HUDEP-2 (cell line): ENCODE measurements at regions not wholly inside any gene's neighbourhood (a gene's known extent, or its start where the extent isn't known, plus 50 kb on each side); places are given as distances from the start of the nearest gene placed in this dataset.
"Not testable (repeated sequence)": the region's sequence is repeated elsewhere in the genome, so short reads cannot be mapped to it uniquely, and the experiment has no call there.

Experiments used
- DNase-seq, 76 experiments: peaks; one replicate each; lab custom pipeline; 2025; ENCODE audit not compliant: unreplicated experiment in 76 of 76; lab: John Stamatoyannopoulos, UW

DNA sequence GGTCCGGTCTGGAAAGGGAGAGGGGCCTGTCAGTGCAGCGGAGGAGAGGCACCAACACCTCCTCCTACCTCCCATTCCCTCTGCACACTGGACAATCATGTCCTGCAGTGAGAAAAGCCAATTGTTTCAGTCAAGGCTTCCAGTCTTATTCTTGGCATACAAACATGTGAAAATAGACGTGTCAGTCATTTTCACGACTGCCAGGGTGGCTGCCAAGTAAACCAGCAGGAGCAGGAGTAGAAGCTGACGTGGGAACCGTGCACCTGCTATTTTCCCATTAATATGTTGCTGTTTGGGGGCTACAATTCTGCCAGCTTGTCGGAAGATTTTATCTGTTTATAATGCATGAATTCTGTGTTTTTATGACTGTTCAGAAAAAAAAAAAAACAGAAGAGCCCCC is 202.3 kb downstream of the SPP2 start:
- no peak for DNase-seq

DNA sequence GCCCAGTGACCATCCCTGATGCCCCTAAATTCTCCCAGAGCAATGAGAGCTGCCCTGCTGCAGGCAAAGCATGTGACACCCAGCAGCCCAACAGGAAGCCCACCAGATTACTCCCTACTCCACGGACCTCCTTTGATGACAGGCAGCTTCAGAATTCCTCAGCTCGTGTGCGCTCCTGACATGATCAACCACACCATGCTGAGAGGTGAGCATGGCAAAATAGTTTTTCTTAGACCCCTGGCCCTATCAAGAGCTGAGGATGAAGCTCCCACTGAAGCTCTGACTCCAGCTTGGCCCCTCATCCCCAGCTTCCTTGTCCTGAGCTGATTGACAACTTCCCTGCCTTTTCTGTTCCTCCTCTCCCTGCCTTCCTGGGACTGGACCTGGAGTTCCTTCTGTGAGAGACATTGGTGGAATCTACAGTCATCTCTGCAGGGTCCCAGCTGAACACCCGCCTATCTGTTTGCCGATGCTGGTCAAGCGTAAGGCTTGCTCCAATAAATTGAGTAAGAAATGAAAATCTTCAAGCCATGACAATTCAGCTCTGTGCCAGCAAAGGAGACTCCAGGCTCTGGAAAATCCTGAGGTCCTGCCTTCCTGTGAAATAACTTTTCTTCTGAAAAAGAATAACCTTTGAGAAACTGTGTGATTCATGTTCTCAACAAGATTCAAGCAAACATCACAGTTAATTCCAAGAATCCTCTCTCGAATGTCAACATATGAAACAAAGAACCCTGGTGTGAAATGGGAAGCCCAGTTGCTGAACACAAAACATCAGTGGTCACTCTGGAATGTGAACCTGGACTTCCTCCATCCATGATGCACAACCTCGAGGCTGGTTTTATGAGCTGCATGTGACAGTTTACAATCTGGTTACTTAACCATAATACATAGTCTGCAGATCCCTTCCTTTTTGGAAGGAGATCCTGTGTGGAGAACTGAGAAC is 201.1 kb downstream of the SPP2 start:
- no peak for DNase-seq

DNA sequence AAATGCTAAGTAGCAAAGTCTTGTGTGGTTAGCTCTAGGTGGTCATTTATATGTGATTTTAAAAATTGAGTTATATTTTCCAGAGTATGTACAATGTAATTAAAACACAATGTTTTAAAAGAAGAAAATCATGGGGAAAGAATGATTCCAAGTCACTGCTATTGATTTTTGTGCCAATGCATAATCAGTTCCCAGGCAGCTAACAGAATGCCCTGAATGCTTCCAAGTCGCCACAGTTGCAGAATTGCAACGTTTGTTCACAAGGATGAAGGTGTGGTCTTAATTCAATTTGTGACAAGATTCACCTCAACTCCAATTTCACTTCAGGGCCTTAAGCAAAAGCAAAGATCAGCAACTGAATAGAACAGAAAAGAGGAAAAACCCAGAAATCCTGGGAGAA is 200.4 kb downstream of the SPP2 start:
- DNase-seq, result no peak

DNA sequence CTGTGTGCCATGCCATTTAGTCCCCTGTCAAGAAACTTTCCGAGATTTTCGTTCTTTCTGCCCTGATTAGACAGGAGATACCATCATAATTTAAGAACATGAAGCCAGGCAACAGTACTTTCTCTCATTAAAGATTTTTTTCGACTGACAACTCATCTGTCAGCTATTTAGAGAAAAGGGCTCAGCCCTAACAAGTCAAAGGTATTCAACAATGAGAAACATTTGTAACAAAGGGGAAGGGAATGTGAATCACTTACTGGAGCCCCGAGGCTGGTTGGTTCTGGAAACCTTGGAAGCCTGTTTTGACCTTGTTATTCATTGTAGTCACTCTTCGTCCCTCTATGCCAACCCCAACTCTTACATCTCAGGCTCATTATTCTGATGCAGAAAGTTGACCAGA is 199.4 kb downstream of the SPP2 start:
- no peak for DNase-seq

DNA sequence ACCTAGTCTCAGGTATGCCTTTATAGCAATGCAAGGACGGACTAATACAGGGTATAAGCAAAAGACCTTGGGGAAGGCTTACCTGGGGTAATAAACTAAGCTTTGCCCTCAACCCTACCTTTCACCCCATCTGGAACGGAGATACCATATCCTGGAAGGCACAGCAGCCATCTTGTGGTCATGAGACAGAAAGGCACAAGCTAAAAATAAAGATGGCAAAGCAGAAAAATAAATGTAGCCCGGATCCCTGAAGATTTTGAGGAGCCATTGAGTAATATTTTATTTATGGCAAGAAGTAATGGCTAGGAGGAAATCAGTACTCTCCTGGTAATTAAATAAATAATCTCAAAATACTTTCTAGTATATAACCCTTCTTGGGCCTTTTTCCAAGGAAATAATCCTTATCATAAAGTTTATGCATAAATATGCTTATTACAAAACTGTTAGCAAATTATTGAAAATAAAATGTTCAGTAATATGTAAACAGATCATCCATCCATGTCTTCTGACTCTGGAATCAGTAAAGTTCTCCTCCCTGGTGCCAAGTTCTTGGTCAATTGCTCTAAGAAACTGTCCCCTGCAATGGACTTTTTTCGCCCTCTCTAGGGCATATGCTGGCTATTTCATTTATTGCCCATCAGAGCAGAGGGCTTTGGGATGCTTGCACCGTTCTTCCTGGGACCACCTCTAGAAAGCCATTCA is 198.7 kb downstream of the SPP2 start:
- no peak for DNase-seq

DNA sequence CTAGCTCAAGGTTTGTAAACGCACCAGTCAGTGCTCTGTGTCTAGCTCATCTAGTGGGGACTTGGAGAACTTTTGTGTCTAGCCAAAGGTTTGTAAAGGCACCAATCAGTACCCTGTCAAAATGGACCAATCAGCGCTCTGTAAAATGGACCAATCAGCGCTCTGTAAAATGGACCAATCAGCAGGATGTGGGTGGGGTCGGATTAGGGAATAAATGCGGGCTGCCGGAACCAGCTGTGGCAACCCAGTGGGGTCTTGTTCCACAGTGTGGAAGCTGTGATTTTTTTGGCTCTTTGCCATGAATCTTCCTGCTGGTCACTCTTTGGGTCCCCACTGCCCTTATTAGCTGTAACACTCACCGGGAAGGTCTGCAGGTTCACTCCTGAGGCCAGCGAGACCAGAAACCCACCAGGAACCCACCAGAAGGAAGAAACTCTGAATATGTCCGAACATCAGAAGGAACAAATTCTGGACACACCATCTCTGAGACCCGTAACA is 197.8 kb downstream of the SPP2 start:
- DNase-seq, result not testable (repeated sequence)

DNA sequence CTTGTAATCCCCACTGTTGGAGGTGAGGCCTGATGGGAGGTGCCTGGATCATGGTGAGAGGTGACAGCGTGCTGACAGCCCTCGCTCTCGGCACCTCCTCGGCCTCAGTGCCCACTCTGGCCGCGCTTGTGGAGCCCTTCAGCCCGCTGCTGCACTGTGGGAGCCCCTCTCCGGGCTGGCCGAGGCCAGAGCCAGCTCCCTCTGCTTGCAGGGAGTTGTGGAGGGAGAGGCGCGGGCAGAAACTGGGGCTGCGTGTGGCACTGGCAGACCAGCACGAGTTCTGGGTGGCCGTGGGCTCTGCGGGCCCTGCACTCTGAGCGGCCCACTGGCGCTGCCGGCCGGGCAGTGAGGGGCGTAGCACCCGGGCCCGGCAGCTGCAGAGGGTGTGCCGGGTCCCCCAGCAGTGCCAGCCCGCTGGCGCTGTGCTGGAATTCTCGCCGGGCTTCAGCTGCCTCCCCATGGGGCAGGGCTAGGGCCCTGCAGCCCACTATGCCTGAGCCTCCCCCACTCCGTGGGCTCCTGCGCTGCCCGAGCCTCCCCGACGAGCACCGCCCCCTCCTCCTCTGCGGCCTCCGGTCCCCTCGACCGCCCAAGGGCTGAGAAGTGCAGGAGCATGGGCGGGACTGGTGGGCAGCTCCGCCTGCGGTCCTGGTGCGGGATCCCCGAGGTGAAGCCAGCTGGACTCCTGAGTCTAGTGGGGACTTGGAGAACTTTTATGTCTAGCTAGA is 197.1 kb downstream of the SPP2 start:
- DNase-seq, result no peak

DNA sequence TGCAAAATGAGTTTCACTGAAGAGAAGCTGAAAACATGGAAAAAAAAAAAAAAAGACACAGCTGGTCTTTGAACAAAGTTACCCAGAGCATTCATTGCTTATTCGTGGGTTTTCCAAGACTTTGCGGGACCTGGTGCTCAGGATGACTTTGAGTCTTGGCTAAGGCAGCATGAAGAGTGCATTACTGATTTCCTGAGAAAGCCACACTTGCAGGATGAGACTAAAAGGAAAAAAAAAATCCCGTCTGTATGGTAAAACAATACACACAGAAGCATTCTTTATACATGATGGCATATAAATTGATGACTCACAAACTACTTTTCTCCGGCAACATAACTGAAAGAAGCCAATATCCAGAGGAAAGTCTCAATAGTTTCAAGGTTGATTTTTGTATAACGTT is 195.4 kb downstream of the SPP2 start:
- no peak for DNase-seq

DNA sequence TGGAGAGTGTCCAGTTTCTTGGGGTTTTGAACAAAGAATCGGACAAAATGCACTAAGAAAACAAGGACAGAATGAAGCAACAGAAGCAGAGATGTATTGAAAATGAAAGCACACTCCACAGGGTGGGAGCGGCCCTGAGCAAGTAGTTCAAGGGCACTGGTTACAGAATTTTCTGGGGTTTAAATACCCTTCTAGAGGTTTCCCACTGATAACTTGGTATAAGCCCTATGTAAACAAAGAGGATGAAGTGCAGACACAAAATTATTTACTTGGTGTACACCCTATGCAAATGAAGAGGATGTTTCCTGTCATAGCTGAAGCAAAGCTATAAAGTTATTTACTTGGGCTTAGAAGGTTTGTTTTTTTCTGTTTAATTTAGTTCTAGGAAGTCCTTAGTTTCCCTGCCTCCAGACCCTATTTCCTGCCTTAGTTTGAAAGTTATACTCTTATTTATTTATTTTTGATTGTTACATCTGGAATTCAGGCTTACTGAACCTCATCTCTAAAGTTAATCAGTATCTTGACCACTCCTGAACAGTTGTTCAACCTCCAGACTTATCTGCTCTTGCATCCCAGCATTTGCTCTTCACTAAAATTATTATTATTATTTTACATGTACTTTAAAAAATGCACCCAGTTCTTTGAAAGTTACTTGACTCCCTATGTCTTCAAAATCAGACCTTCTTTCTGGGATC is 193.5 kb downstream of the SPP2 start:
- DNase-seq, result no peak

DNA sequence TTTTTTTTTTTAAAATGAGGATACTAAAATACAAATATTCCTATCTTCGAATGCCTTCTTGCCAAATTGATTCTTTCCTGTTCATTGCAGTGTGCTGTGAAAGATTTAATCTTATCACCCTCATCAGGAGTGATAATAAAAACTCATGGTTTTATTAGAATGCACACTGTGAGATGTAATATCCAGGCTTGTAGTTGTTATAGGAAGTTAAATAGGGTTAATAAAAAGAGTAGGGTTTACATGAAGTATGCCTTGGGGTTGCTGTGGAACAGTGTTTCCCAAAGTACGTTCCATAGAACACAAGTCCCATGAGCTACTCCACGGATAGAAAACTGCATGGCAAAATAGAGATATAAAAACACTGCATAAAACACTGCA is 191.9 kb downstream of the SPP2 start:
- DNase-seq, result no peak

DNA sequence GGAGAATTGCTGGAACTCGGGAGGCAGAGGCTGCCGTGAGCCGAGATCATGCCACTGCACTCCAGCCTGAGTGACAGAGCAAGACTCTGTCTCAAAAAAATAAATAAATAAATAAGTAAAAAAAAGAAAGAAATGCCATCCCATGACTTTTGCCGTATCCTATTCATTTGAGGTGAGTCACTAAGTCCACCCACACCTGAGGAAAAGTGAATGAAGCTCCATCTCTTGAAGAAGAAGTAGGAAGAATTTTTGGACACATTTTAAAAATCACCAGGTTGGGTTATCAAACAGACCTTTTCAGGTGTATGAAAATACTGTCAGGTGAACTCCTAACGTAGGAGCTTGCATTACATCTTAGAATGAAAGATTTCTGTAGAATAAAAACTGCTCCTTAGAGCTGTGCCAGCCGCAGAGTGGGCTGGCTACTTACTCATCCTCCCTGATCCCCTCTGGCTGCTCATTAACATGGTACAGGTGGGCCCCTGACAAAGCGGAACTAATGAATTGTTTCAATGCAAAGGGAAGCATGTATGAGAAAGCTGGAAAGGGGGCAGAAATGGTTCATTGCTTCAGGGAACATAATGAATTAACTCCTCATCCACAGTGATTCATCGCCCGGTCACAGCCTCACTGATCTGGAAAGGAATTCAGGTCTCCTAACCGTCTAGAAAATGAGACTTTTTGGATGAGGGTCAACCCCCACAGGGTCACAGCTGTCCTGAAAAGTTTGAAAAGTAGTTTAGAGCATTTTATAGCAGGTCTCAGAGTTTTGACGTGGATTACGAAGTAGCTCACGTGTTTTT is 191.4 kb downstream of the SPP2 start:
- DNase-seq, result no peak

DNA sequence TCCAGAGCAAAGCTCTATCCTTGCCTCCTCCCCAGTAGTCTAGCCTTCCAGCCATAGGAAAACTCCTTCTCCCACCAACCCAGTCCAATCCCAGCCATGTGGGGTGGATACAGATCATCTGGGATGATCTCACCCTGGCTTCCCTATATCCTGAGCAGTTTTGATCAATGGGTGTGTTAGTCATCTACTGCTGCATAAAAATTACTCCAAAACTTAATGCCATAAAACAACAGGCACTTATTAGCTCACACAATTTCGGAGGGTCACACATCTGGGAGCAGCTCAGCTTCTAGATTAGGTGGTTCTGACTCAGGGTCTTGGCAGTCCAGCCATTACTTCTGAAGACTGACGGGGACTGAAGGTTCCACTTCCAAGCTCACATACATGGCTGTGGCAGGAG is 190.4 kb downstream of the SPP2 start:
- no peak for DNase-seq

DNA sequence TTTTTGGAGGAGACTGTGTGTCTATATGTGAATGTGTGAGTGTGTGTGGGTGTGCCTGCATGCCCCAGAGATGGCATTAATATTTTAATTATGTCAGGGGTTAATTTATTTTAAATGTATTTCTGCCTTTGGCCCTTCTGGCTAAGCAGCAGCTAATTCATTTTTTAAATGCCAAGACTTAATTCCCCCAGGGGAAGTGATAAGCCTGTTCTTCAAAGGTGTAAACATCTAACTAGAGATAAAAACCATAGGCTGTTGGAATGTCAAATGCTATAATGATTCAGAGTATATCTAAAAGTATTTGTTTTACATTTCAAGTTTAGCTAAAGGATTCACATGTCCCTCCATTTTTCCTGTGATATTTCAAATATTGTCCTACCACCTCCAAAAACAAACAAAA is 184.7 kb downstream of the SPP2 start:
- DNase-seq, result no peak

DNA sequence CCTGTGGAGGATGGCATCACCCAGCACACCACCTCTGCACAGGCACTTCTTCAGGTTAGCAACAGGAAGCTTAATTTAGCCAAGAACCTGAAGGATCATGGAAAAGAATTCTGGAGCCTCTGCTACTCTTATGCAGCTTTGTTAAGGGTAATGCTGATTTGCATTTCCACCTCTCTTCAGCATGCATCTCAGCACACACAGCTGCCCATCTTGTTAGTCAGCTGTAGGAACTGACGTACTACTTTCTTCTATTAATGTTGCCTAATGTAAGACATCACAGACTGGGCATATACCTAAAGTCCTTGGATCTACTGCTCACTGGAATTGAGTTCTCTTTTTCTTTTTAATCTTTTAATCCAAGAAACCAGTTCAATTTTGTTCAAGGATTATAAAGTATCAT is 181.0 kb downstream of the SPP2 start:
- no peak for DNase-seq

DNA sequence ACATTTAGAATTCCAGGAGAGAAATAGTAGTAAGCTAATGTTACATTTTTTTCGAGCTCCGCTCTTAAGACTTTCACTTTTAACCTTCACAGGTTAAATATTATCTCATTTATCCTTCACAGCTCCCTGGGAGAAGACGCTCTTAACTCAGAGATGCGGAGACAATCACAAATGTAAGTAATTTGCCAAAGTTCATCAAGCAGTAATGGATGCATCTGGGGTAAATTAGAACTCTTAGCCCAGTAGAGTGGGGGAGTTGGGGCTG is 168.5 kb downstream of the SPP2 start:
- DNase-seq, result no peak

DNA sequence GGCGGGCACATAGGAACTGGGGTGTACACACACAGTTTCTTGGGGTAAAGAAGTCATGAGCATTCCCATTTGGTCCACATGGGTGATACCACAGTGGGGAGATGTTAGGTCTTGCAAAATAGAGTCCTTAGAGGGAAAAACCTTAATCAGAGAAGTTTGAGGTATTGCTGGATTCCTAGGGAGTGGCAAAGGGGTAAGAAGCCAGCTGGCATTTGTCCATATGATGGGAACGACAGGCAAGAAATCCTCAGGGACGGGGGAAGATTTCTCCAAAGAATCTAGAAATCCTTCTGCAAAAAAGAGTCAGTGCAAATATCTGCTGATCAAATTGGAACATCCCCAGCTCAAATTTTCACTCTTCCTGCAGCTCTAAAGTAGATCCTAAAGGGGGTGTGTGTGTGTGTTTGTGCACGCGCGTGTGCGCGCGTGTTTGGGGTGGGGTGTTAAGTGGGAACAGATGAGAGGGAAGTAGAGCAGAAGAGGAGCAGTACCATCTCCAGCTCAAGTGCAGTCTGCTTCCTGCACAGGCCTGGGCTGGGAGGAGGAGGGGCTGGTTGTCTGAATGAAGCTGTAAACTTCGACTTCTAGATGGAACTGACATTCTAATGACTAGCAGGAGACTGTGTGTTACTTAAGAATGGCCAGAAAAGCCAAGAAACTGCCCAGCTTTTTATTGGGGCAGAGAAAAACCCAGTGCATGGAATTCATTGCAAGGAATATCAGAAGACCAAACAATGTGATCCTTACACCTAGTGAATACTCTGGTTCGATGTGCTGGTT is 168.0 kb downstream of the SPP2 start:
- DNase-seq, result no peak

DNA sequence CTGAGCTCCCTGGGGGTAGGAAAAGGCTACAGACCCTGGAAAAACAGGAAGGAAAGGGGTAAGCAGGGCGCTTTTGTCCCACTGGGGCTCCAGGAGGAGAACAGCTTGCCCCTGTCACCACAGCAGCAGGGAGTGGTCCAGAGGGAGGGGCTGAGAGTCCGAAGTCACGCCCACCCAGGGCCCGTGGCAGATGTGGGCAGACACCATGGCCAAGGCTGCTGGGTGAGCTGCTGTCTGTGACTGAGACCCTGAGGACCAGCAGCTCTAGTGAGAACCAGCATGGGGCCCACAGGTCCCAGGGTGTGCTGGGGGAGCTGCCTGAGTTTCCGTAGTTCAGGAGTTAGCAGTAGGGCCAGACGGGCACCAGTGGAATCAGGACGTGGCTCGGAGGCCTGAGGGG is 162.0 kb downstream of the SPP2 start:
- no peak for DNase-seq

DNA sequence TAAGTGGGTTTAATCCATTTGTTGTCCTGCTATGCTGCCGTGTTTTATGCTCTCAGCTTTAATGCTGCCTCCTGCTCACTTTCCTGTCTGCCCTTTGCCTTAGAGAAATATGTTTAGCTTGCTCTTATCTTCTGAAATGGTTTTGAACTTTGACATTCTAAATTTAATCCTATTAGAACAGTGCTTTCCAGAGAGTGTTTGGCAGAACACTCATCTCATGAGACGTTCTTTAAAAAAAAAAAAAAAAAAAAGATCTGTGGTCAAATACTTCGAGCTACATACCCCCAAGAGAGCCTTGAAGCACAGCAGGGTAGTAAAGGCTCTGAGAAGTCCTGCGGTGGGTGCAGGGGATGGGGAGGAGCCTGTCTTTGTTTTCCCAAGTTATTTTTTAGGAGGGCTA is 161.3 kb downstream of the SPP2 start:
- DNase-seq, result no peak

DNA sequence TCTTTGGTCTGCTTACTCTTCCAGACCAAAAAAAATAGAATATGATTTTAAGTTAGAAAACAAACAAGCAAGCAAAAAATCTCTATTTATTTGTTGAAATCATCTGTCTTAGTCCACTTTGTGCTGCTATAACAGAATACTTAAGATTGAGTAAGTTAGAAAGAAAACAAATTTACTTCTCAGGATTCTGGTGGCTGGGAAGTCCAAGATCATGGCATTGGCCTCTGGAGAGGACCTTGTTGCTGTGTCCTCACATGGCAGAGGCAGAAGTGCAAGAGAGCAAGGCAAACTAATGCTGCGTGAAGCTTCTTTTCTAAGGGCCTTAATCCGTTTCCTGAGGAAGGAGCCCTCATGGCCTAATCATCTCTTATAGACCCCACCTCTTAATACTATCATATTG is 156.2 kb downstream of the SPP2 start:
- DNase-seq, result no peak
